GM12865 (cell line): ENCODE measurements at regions not wholly inside any gene's neighbourhood (a gene's known extent, or its start where the extent isn't known, plus 50 kb on each side); places are given as distances from the start of the nearest gene placed in this dataset.

ENCODE experiments used
- DNase-seq: peaks from one replicate; pipeline ENCODE4 v3.0.0; 2010; ENCODE audit warnings: low read depth
- H3K4me3 ChIP-seq: 2 replicates; pipeline ENCODE4 v1.5.1; 2011; ENCODE audit warnings: mild to moderate bottlenecking, low read depth, low read length, control low read depth
- CTCF ChIP-seq: IDR thresholded peaks from 2 replicates; pipeline ENCODE4 v1.5.1; 2011; ENCODE audit warnings: low read length, control low read depth, low read depth, inconsistent platforms; ENCODE audit not compliant: insufficient read depth; ENCODE audit errors: missing control alignments

GRCh38 chr2:177030451-177031105 lies 182.0 kb upstream of the HNRNPA3 start:
- no peak for TF ChIP-seq CTCF
- no peak overlapping the region for H3K4me3 ChIP-seq
- DNase-seq, result no peak

DNA sequence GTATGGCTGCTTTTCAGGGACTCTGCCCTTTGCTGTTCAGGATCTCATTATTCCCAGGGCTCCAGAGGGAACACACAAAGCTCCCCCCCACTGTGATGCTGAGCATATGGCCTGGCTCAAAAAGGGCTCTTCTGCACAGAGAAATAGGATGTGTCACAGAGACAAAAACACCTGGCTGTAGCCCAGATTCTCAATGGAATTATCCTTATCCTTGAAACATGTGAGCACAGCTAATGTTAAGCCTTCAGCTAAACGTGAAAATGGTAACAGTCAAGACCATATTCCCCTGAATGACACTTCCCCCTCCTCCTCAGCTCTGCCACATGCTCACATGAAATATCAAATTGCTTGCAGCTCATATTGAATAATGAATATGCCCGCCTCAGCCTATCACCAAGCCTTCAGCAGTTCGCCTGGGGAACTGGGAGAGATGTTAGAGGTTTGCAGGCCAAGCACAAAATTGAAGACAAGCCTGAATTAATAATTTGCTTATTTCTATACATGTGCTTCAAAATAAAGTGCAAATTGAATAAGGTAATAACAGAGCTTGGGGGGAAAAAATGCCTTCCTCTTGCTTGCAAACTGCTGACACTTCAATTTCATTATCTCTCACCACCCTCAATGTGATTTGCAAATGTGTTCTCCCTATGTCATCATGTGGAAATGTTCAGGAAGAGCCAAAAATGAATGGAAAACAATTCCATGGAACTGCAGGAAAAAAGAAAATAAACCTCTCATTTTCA lies 181.0 kb upstream of the HNRNPA3 start:
- TF ChIP-seq CTCF, result no peak
- H3K4me3 ChIP-seq, result no peak overlapping the region
- DNase-seq, result no peak

- no peak overlapping the region for H3K4me3 ChIP-seq
- no peak for TF ChIP-seq CTCF
- no peak for DNase-seq
Observed at GRCh38 chr2:177036747-177037146, 175.8 kb upstream of the HNRNPA3 start.

DNA sequence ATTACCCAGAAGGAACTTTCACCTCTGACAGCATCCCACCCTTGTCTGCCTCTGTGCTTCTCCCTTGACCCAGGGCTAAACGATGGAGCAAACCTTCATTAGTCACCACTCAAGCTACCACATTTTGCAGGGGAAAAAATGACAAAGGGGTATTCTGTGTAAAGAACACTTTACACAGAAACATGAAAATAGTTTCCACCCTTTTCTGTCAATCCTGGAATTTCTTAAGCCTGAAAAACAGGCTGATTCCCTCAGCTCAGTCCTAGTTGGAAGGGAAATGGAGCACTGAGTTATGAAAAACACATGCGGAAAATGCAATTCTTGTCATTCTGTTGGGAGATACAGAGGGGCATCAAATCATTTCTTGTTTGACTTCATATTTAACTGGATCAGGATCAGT lies 175.0 kb upstream of the HNRNPA3 start:
- no peak for TF ChIP-seq CTCF

GRCh38 chr2:177038787-177039484 lies 173.7 kb upstream of the HNRNPA3 start:
- TF ChIP-seq CTCF, result no peak
- no peak overlapping the region for H3K4me3 ChIP-seq
- DNase-seq, result no peak

More for the DNA sequence above, 175.0 kb upstream of the HNRNPA3 start:
- no peak overlapping the region for H3K4me3 ChIP-seq
- DNase-seq, result no peak

DNA sequence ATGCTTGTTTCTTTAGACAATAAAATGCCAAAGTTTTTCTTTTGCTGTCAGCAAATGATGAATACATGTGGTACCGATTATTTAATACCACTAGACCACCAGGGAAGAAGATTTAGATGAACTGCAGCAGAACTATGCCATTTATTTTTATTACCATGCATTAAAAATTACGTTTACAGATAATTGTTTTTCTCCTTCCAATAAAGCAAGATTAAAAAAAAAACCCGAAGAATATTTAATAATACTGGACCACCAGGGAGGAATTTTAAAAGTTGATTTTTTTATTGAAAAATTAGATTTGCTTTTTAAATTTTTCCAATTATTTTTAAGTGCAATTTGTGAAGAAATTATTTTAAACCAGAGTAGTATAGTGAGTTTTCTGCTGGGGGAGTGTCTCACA lies 170.3 kb upstream of the HNRNPA3 start:
- no peak for DNase-seq
- H3K4me3 ChIP-seq, result no peak overlapping the region
- TF ChIP-seq CTCF, result no peak
